Common myeloid progenitor, CD34-positive (primary cell): ENCODE measurements at regions not wholly inside any gene's neighbourhood (a gene's known extent, or its start where the extent isn't known, plus 50 kb on each side); places are given as distances from the start of the nearest gene placed in this dataset.

Source experiments
- CTCF ChIA-PET: fragments of 350-600 bp; sonication (Branson Sonifier 250); formaldehyde crosslinking; loops from one replicate; lab custom pipeline; 2021; ENCODE audit warnings: antibody characterized with exemption; lab: Charles Lee
- POLR2A ChIA-PET: fragments of 350-600 bp; sonication (Branson Sonifier 250); formaldehyde crosslinking; loops from one replicate; lab custom pipeline; 2021; ENCODE audit warnings: antibody characterized with exemption; lab: Charles Lee
- DNase-seq, 3 donors: peaks; one replicate each; pipeline versions ENCODE4 v3.0.0 to v3.0.0-alpha.2; 2013
- H3K27ac ChIP-seq, 2 experiments: 1 replicate in 1 of 2; 2 replicates in 1 of 2; pipeline ENCODE4 v1.7.0; 2013; ENCODE audit warnings: inconsistent platforms in 2 of 2, low read length in 2 of 2, mild to moderate bottlenecking in 2 of 2, low read depth in 1 of 2, moderate library complexity in 1 of 2; ENCODE audit not compliant: severe bottlenecking in 2 of 2, insufficient read depth in 1 of 2, poor library complexity in 1 of 2
- H3K27me3 ChIP-seq, 5 experiments: replicated peaks in 2 of 5; 1 replicate in 3 of 5; 2 replicates in 2 of 5; pipeline versions ENCODE4 v1.6.1 to v1.7.0; 2013; ENCODE audit warnings: low read length in 4 of 5, mild to moderate bottlenecking in 2 of 5, moderate library complexity in 2 of 5, inconsistent platforms in 1 of 5; ENCODE audit not compliant: insufficient read depth in 5 of 5, control insufficient read depth in 4 of 5
- H3K36me3 ChIP-seq, 4 experiments: 1 replicate in 2 of 4; 2 replicates in 2 of 4; pipeline versions ENCODE4 v1.6.1 to v1.7.0; 2013; ENCODE audit warnings: low read length in 3 of 4, control low read depth in 1 of 4, mild to moderate bottlenecking in 1 of 4; ENCODE audit not compliant: control insufficient read depth in 4 of 4, insufficient read depth in 4 of 4
- H3K4me1 ChIP-seq, 4 experiments: 1 replicate in 3 of 4; 2 replicates in 1 of 4; pipeline versions ENCODE4 v1.6.1 to v1.7.1; 2013; ENCODE audit warnings: low read length in 3 of 4, mild to moderate bottlenecking in 3 of 4, control low read depth in 1 of 4, inconsistent platforms in 1 of 4, moderate library complexity in 1 of 4; ENCODE audit not compliant: control insufficient read depth in 4 of 4, insufficient read depth in 4 of 4; ENCODE audit errors: control extremely low read depth in 1 of 4
- H3K4me3 ChIP-seq, 7 experiments: 1 replicate in 4 of 7; 2 replicates in 3 of 7; pipeline versions ENCODE4 v1.5.1 to v1.7.0; 2013; ENCODE audit warnings: mild to moderate bottlenecking in 7 of 7, low read length in 6 of 7, moderate library complexity in 6 of 7, inconsistent platforms in 2 of 7, low read depth in 2 of 7, control low read depth in 1 of 7; ENCODE audit not compliant: insufficient read depth in 4 of 7, control insufficient read depth in 1 of 7; ENCODE audit errors: extremely low read depth in 1 of 7
- H3K9me3 ChIP-seq, 5 experiments: 1 replicate in 4 of 5; 2 replicates in 1 of 5; pipeline versions ENCODE4 v1.6.1 to v1.7.1; 2013; ENCODE audit warnings: low read length in 4 of 5, mild to moderate bottlenecking in 2 of 5, inconsistent platforms in 1 of 5, low read depth in 1 of 5, moderate library complexity in 1 of 5; ENCODE audit not compliant: control insufficient read depth in 4 of 5, insufficient read depth in 2 of 5; ENCODE audit errors: control extremely low read depth in 1 of 5
- WGBS: methylation state at CpG from one replicate; pipeline ENCODE4 v1.1.5; 2013; ENCODE audit not compliant: insufficient coverage; 5-methylcytosine and 5-hydroxymethylcytosine counted together

DNA sequence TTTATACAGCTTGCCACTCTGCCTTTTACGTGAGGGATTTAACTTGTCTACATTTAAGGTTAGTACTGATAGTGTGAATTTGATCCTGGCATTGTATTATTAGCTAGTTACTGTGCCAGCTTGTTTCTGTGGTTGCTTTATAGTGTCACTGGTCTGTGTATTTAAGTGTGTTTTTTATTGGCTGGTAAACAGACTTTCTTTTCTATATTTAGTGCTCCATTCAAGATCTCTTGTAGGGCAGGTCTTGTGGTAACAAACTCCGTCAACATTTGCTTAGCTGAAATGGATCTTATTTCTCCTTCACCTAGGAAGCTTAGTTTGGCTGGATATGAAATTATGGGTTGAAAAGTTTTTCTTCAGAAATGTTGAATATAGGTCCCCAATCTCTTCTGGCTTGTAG is 1971.0 kb upstream of the LRRTM1 start:
- no peaks in the 10 kb centered on the region for H3K4me1 ChIP-seq
- CTCF ChIA-PET: no interaction called here
- DNase-seq: no peak
- H3K9me3 ChIP-seq: peaks cover 0 to 3% (median 0%) of the 10 kb centered on the region in 5 experiments
- no peaks in the 10 kb centered on the region for H3K36me3 ChIP-seq
- WGBS: no CpG with 5 or more reads among the region's 2 CpGs
- POLR2A ChIA-PET: no interaction called here
- H3K27ac ChIP-seq: no peak overlapping the region
- no peak overlapping the region for H3K4me3 ChIP-seq
- peaks cover 0 to 6% (median 2%) of the 10 kb centered on the region in 5 experiments for H3K27me3 ChIP-seq

DNA sequence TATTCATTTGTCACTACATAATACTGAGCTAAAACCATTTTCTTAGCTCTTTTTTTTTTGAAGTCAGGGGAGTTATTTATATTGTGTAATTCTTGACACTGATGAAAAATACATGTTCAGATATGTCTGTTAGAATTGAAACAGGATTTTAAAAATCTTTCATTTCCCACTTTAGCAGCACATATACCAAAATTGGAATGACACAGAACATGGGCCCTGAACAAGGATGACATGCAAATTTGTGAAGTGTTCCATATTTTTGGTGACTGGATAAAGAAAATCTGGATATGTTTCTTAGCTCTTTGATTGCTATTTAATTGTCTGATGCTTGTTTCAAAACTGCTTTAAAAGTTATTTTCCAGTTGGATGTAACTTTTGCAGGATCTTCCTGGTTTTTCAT is 1963.9 kb upstream of the LRRTM1 start:
- ChIA-PET CTCF (no interaction called here), POLR2A (no interaction called here)
- Histone ChIP-seq H3K9me3 (no peaks in the 10 kb centered on the region), H3K36me3 (no peaks in the 10 kb centered on the region), H3K27me3 (peaks cover 0 to 1% (median 0%) of the 10 kb centered on the region in 5 experiments), H3K4me1 (no peaks in the 10 kb centered on the region), H3K4me3 (no peak overlapping the region), H3K27ac (no peak overlapping the region)
- DNase-seq: no peak

DNA sequence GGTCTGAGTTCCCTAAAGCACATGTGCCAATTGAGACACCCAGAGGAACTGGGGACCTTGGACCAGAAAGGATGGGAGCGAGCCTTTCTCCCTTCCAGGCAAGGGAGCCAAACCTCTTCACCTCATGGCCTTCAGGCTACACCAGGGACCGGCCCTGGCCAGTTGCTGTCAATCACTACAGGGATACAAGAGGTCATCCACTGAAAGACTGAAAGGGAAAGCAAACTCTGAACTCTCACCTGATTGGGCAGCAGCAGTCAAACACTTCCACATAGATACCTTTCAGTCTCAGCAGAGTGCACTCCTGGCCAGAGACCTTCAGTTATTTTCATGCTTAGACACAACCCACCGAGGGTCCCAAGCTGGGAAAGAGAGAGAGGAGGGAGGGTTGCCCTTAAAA is 1956.0 kb upstream of the LRRTM1 start:
- H3K36me3 ChIP-seq: no peaks in the 10 kb centered on the region
- DNase-seq: no peak
- no peak overlapping the region for H3K27ac ChIP-seq
- H3K9me3 ChIP-seq: peaks cover 0 to 5% (median 0%) of the 10 kb centered on the region in 5 experiments
- 94% methylated on average over 3 of the region's 3 CpGs for WGBS
- H3K27me3 ChIP-seq: no peaks in the 10 kb centered on the region
- ChIA-PET POLR2A (no interaction called here), CTCF (no interaction called here)
- no peaks in the 10 kb centered on the region for H3K4me1 ChIP-seq
- no peak overlapping the region for H3K4me3 ChIP-seq

DNA sequence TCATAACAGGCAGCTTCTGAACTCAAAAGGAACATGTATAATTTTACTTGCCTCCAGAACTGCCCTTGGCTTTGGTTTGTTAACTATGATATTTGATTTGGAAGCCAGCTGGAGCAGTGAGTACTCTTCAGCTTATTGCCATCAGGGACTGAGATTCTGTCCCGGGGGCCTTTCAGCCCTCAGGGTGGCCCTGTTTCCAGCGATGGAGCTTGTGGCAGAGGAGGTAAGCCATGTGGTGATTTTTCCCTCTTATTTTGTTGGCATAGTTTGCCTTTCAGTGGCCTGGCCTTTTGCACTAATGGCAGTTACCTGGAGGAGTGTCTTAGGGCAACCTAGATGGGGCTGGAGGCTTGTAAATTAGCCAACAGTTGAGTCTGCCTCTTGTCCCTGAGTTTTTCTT is 1955.0 kb upstream of the LRRTM1 start:
- H3K4me1 ChIP-seq: no peaks in the 10 kb centered on the region
- CTCF ChIA-PET: no interaction called here

GRCh38 chr2:82257796-82258555 is 1953.4 kb upstream of the LRRTM1 start:
- Histone ChIP-seq H3K4me1 (no peaks in the 10 kb centered on the region), H3K27me3 (no peaks in the 10 kb centered on the region), H3K9me3 (peaks cover 0 to 5% (median 2%) of the 10 kb centered on the region in 5 experiments), H3K27ac (no peak overlapping the region), H3K4me3 (no peak overlapping the region), H3K36me3 (no peaks in the 10 kb centered on the region)
- POLR2A ChIA-PET: no interaction called here
- CTCF ChIA-PET: no interaction called here
- no peak for DNase-seq
- WGBS: no CpG with 5 or more reads among the region's 2 CpGs

More for the DNA sequence above, 1955.0 kb upstream of the LRRTM1 start:
- Histone ChIP-seq H3K4me3 (no peak overlapping the region), H3K9me3 (peaks cover 0 to 5% (median 1%) of the 10 kb centered on the region in 5 experiments), H3K36me3 (no peaks in the 10 kb centered on the region), H3K27me3 (no peaks in the 10 kb centered on the region), H3K27ac (no peak overlapping the region)
- DNase-seq: no peak
- POLR2A ChIA-PET: no interaction called here
- WGBS: 91% methylated on average over 1 of the region's 2 CpGs

DNA sequence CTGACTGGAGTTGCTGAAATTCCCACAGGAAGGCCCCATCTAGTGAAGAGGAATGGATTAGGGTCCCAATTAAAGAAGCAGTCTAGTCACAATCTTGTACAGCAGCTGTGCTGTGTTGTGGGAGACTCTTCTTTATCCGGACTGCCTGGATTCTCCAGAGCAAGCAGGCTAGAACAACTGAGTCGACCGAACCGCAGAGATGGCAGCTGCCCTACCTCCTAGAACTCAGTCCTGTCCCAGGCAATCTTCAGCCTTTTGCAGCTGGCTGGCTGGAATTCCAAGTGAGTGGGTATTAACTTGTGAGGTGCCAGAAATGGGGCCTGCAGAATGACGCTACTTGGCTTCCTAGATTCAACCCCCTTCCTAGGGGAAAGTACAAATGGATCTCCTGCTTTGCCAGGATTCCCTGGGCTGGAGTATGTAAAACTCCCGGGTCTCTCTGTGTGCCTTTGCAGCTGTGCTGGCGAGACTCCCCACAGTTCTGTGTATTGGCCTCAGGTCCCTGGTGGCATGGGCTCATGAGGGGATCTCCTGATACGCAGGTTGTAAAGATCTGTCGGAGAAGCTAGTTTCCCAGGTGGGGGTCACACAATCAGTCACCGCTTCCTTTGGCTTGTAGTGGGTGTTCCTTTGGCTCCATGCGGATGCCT is 1952.6 kb upstream of the LRRTM1 start:
- ChIA-PET CTCF (no interaction called here), POLR2A (no interaction called here)
- WGBS: 98% methylated on average over 7 of the region's 11 CpGs

DNA sequence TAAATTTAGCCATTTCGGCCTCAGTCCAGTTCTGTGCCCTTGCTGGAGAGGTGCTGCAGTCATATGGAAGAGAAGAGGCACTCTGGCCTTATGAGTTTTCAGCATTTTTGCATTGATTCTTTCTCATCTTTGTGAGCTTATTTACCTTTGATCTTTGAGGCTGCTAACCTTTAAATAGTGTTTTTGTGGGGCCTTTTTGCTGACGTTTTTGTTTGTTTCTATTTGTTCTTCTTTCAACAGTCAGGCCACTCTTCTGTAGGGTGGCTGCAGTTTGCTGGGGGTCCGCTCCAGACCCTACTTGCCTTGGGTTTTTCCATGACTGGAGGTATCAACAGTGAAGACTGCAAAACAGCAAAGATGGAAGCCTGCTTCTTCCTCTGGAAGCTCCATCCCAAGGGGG is 1951.7 kb upstream of the LRRTM1 start:
- Histone ChIP-seq H3K9me3 (peaks cover 0 to 8% (median 2%) of the 10 kb centered on the region in 5 experiments), H3K27ac (no peak overlapping the region), H3K27me3 (no peaks in the 10 kb centered on the region), H3K4me3 (no peak overlapping the region), H3K36me3 (no peaks in the 10 kb centered on the region), H3K4me1 (no peaks in the 10 kb centered on the region)
- DNase-seq: no peak
- ChIA-PET CTCF (no interaction called here), POLR2A (no interaction called here)
- 100% methylated on average over 2 of the region's 3 CpGs for WGBS

More for the DNA sequence above, 1952.6 kb upstream of the LRRTM1 start:
- H3K4me3 ChIP-seq: no peak overlapping the region
- no peak for DNase-seq
- peaks cover 0 to 5% (median 2%) of the 10 kb centered on the region in 5 experiments for H3K9me3 ChIP-seq
- no peak overlapping the region for H3K27ac ChIP-seq
- H3K27me3 ChIP-seq: no peaks in the 10 kb centered on the region
- H3K4me1 ChIP-seq: no peaks in the 10 kb centered on the region
- H3K36me3 ChIP-seq: no peaks in the 10 kb centered on the region
